GM10266 (cell line): ENCODE measurements at regions not wholly inside any gene's neighbourhood (a gene's known extent, or its start where the extent isn't known, plus 50 kb on each side); places are given as distances from the start of the nearest gene placed in this dataset.

ENCODE experiments used
- DNase-seq: peaks from one replicate; pipeline ENCODE4 v3.0.0; 2012; ENCODE audit errors: extremely low spot score
- TF ChIP-seq, protein P1 (sequence below): IDR thresholded peaks from 2 replicates; pipeline ENCODE4 v1.5.1; 2012; ENCODE audit warnings: mild to moderate bottlenecking, low read depth; ENCODE audit not compliant: control insufficient read depth, insufficient read depth; ENCODE audit errors: missing control alignments

DNA sequence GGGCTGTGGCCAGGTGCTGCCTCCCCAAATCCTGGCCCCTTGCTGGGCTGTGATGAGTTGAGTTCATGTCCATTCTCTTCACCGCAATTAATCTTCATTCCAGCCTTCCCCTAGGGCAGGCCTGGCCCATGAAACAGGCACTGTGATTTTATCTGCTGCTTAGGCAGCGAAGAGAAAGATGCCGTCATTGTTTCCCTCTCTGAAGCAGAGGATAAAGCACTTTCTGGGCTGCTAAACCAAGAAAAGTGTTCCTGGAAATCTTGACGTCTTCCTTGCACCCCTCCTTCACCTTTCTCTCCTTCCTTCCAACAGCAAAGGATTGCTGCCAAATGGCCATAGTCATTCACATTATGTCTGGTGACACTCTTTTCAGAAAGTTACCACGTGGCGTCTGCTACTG is 265.9 kb downstream of the ZEB1 start:
- no peak for DNase-seq
- TF ChIP-seq, protein P1, sequence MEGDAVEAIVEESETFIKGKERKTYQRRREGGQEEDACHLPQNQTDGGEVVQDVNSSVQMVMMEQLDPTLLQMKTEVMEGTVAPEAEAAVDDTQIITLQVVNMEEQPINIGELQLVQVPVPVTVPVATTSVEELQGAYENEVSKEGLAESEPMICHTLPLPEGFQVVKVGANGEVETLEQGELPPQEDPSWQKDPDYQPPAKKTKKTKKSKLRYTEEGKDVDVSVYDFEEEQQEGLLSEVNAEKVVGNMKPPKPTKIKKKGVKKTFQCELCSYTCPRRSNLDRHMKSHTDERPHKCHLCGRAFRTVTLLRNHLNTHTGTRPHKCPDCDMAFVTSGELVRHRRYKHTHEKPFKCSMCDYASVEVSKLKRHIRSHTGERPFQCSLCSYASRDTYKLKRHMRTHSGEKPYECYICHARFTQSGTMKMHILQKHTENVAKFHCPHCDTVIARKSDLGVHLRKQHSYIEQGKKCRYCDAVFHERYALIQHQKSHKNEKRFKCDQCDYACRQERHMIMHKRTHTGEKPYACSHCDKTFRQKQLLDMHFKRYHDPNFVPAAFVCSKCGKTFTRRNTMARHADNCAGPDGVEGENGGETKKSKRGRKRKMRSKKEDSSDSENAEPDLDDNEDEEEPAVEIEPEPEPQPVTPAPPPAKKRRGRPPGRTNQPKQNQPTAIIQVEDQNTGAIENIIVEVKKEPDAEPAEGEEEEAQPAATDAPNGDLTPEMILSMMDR = no peak

DNA sequence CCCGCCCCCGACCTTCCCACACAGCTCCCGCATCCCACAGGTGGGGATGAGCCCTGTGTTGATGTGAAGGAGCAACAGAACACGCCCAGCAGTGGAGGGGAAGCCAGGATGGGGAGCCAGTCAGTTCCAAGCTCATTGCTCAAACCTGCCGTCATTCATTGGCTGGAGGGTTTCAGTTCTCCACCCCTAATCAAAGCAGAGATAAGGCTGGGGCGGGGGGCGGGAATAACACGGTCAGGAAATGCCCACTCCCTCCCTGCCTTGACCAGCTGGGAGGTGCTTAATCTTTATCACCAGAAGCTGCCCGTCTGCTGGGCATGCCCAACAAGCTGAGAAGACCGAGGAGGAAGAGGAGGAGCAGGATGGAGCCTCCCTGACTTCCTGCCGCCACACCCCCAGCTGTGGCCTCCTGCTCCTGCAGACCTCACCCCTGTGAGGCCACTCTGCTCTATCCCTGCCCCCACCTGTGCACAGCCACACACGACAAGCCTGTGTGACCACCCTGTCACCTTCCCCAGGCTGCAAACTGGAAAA is 265.1 kb downstream of the ZEB1 start:
- TF ChIP-seq, protein P1 = no peak
- no peak for DNase-seq

DNA sequence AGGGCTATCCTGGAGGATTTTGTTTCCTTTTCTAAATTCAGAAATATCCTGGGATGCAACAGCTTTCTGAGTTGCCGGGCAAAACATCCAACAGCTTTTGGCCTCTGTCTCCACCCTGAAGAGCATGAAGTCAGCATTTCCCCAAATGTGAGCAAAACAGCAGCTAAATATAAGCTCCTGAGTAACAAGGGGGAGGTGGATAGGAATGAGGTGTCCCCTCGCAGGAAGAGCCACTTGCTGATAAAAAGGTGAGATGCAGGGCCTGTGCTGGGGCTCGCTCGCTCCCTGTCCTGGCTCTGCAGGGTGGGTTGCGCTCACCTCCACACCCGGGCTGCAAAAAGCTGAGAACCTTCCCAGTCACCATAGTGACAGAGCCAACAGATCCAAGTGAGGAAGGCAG is 264.3 kb downstream of the ZEB1 start:
- TF ChIP-seq, protein P1 = no peak
- no peak for DNase-seq

DNA sequence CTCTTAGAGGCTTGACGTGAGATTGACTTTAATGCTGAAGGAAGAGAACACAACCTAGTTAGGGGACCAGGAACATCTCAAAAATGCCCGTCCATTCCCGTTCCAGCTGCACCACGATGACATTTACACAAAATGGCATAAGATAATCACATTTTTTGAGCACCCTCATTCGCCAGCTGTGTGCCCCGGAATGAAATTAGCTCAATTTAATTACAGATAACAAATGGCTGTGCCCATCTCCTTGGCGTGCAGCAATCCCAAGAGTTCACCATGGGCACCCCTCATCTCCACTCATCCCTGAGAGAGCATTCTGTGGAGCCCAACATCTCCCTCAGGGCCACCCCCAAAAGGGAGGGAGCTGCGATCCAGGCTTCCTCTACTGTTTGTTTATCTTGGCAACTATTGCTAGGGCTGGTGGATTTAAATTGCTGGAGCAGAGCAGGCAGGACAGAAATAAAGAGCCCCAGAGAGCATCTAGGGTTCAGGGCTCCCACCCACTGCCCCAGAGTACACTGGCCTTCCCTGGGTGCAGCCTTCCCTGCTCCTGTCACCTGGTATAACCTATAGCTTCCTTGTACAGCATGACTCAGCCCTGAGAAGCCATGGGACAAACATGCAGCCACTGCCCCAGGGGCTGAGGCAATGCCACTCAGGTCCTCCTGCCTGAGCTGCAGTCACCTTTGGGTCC is 263.5 kb downstream of the ZEB1 start:
- TF ChIP-seq, protein P1 = no peak
- DNase-seq = no peak

DNA sequence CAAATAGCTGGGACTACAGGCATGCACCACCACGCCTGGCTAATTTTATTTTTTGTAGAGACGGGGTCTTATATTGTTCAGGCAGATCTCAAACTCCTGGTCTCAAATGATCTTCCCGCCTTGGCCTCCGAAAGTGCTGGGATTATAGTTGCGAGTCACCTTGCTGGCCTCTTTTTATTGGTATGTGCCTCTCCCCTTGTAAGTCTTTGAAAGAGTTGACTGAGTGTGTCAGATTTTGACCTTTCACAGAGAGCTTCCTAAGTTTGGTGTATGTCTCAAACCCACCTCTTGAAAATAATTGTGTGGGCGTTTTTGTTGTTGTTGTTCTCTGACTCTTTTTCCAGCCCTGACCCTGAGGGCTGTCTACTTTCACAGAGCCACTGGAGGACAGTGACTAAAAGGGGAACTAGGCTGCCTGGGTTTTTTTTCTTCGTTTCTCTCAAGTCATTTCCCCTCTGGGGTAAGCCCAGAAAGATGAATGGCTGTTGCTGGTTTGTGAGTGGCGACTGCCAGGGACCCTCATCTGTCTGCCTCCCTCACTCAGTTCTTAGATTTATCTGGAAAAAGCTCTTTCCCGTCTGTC is 262.8 kb downstream of the ZEB1 start:
- TF ChIP-seq, protein P1 = no peak
- DNase-seq = peak; percentile 69

DNA sequence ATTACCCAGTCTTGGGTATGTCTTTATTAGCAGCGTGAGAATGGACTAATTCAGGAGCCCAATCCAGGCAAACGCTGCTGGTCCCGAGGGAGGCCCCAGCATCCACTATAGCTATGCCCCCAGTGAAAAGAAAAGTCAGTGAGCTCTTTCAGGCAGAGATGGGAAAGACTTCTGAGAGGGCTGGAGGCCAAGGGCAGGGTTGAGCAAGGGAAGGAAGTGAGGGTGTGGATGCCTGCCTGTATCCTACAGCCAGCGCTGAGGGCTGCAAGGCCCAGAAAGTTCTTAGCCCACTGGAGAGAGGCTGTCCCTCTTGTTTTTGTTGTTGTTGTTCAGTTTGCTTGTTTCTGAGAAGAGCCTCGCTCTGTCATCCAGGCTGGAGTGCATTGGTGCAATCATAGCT is 261.6 kb downstream of the ZEB1 start:
- DNase-seq = no peak
- TF ChIP-seq, protein P1 = no peak
